ENCODE measurements at regions not wholly inside any gene's neighbourhood (a gene's known extent, or its start where the extent isn't known, plus 50 kb on each side); places are given as distances from the start of the nearest gene placed in this dataset.

DNA sequence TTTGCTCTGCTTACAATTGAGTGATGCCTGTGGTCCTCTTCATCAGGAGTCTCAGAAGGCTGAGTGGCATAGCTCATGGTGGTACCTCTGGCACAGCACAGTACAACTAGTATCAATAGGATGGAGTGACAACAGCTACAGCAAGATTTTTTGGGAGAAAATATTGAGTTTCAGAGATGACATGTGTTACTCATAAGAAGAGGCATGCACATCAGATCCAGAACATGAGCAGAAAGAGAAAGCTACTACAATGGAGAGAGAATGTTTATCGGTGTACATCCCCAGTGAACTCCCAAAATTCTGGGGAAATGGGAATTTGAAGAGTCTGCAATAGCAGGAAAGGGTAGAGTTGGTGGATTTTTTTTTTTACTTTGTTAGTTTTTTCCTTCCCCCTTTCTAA, 130.5 kb upstream of the MB21D2 start:
- CTCF ChIA-PET, result interaction anchor here (0.6 to 0.7 kb wide), 2 partner anchors 62 to 609 kb away, joined by 3 to 4 read pairs; no protein-coding TSS in a partner anchor
- H3K36me3 ChIP-seq (ENCODE audit: low read depth), result no peaks in the 10 kb centered on the region
- no peaks in the 10 kb centered on the region for H3K79me2 ChIP-seq (ENCODE audit: low read depth)
- no peak overlapping the region for H3K4me2 ChIP-seq
- peak in 1 of 2 experiments; percentile 15 for DNase-seq
- H3K9me3 ChIP-seq (ENCODE audit: insufficient read depth, low read depth), result no peaks in the 10 kb centered on the region
- H3K9me2 ChIP-seq (ENCODE audit: insufficient read depth), result no peaks in the 10 kb centered on the region
- no peaks in the 10 kb centered on the region for H3K4me1 ChIP-seq (replicated peaks; ENCODE audit: insufficient read depth)
- H3K27me3 ChIP-seq (ENCODE audit: insufficient read depth, low read depth), result no peaks in the 10 kb centered on the region
- no peak overlapping the region for H3K27ac ChIP-seq
- H2AFZ ChIP-seq, result no peak overlapping the region
- no peak overlapping the region for H3K4me3 ChIP-seq
- intact Hi-C loops (cut with micrococcal nuclease; ENCODE audit: unreplicated experiment), result no loop called here
- no peak for TF ChIP-seq EZH2 (IDR thresholded peaks at IDR 0.05; ENCODE audit: low read depth)
- TF ChIP-seq, protein P1, sequence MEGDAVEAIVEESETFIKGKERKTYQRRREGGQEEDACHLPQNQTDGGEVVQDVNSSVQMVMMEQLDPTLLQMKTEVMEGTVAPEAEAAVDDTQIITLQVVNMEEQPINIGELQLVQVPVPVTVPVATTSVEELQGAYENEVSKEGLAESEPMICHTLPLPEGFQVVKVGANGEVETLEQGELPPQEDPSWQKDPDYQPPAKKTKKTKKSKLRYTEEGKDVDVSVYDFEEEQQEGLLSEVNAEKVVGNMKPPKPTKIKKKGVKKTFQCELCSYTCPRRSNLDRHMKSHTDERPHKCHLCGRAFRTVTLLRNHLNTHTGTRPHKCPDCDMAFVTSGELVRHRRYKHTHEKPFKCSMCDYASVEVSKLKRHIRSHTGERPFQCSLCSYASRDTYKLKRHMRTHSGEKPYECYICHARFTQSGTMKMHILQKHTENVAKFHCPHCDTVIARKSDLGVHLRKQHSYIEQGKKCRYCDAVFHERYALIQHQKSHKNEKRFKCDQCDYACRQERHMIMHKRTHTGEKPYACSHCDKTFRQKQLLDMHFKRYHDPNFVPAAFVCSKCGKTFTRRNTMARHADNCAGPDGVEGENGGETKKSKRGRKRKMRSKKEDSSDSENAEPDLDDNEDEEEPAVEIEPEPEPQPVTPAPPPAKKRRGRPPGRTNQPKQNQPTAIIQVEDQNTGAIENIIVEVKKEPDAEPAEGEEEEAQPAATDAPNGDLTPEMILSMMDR (conservative IDR thresholded peaks at IDR 0.05), result no peak
- BruUV-seq (replicated peaks), result no TSS peak
- POLR2A ChIA-PET (ENCODE audit: unreplicated experiment), result no interaction called here
- no peaks in the 10 kb centered on the region for H4K20me1 ChIP-seq (ENCODE audit: insufficient read depth)
- H3F3A ChIP-seq (ENCODE audit: insufficient read depth, low read depth), result no peaks in the 10 kb centered on the region

DNA sequence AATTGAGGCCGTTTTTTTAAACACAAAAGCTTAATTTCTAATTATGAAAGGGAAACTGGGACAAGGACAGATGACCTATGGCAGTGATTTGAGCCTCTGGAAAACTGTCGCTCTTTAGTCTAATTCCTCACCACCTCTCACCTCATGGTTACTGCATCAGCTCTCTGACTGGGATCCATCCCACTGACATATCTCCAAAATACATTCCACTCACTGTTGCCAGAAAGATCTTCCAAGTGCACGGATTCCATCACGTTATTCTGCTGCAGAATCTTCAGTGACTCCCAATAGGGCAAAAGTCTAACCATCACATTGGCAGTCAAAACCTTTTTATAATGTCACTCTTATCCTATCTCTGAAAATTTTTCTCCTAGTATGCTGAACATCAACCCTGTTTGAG, 132.3 kb upstream of the MB21D2 start:
- H3K36me3 ChIP-seq (ENCODE audit: low read depth), result no peaks in the 10 kb centered on the region
- H3K4me3 ChIP-seq, result no peak overlapping the region
- H3K4me2 ChIP-seq, result no peak overlapping the region
- intact Hi-C loops (cut with micrococcal nuclease; ENCODE audit: unreplicated experiment), result no loop called here
- no peaks in the 10 kb centered on the region for H4K20me1 ChIP-seq (ENCODE audit: insufficient read depth)
- no peaks in the 10 kb centered on the region for H3F3A ChIP-seq (ENCODE audit: insufficient read depth, low read depth)
- no peaks in the 10 kb centered on the region for H3K27me3 ChIP-seq (ENCODE audit: insufficient read depth, low read depth)
- H3K27ac ChIP-seq, result no peak overlapping the region
- no peaks in the 10 kb centered on the region for H3K79me2 ChIP-seq (ENCODE audit: low read depth)
- no peaks in the 10 kb centered on the region for H3K4me1 ChIP-seq (replicated peaks; ENCODE audit: insufficient read depth)
- TF ChIP-seq EZH2 (IDR thresholded peaks at IDR 0.05; ENCODE audit: low read depth), result no peak
- no peaks in the 10 kb centered on the region for H3K9me3 ChIP-seq (ENCODE audit: insufficient read depth, low read depth)
- no peaks in the 10 kb centered on the region for H3K9me2 ChIP-seq (ENCODE audit: insufficient read depth)
- DNase-seq, result peak in 1 of 2 experiments; percentile 31
- POLR2A ChIA-PET (ENCODE audit: unreplicated experiment), result no interaction called here
- BruUV-seq (replicated peaks), result no TSS peak
- CTCF ChIA-PET, result no interaction called here
- no peak overlapping the region for H2AFZ ChIP-seq

DNA sequence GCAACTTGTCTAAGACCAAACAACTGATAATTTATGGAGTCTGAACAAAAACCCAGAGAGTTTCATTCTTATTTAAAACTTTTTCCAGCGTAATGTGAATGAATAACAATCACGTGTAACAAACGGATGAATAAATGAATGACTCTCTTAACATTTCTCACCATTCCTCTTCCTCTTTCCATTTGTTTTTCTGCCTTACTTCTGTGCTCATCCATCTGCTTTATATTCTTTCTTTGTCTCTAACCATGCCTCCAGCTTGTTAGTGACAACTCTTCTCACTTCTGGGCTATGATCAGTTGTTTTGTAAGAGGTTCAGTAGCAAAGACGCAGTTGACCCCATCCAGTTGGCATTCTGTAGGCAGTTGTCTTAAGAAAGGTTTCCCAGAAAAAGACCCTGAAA, 133.7 kb upstream of the MB21D2 start:
- Histone ChIP-seq H3K79me2 (ENCODE audit: low read depth) (no peaks in the 10 kb centered on the region), H3K9me3 (ENCODE audit: insufficient read depth, low read depth) (no peaks in the 10 kb centered on the region), H3K36me3 (ENCODE audit: low read depth) (no peaks in the 10 kb centered on the region), H3K4me1 (replicated peaks; ENCODE audit: insufficient read depth) (no peaks in the 10 kb centered on the region), H4K20me1 (ENCODE audit: insufficient read depth) (no peaks in the 10 kb centered on the region), H3F3A (ENCODE audit: insufficient read depth, low read depth) (no peaks in the 10 kb centered on the region), H3K27me3 (ENCODE audit: insufficient read depth, low read depth) (no peaks in the 10 kb centered on the region), H3K4me3 (no peak overlapping the region), H3K27ac (no peak overlapping the region), H2AFZ (no peak overlapping the region), H3K4me2 (no peak overlapping the region), H3K9me2 (ENCODE audit: insufficient read depth) (no peaks in the 10 kb centered on the region)
- TF ChIP-seq, protein P1 (conservative IDR thresholded peaks at IDR 0.05), result no peak
- no peak for TF ChIP-seq EZH2 (IDR thresholded peaks at IDR 0.05; ENCODE audit: low read depth)
- no TSS peak for BruUV-seq (replicated peaks)
- ChIA-PET CTCF (interaction anchor here (0.7 kb wide), 1 partner anchor 242 kb away, joined by 3 read pairs; no protein-coding TSS in a partner anchor), POLR2A (ENCODE audit: unreplicated experiment) (no interaction called here)
- intact Hi-C loops (cut with micrococcal nuclease; ENCODE audit: unreplicated experiment), result no loop called here
- no peak for DNase-seq

Data from PC-9 (cell line).